ENCODE measurements at regions not wholly inside any gene's neighbourhood (a gene's known extent, or its start where the extent isn't known, plus 50 kb on each side); places are given as distances from the start of the nearest gene placed in this dataset.

GRCh38 chr1:222040955-222041354 is 299.1 kb upstream of the DUSP10 start:
- DNase-seq (ENCODE audit: low read depth, low spot score) = no peak

GRCh38 chr1:222040121-222040805 is 298.4 kb upstream of the DUSP10 start:
- no peak for DNase-seq (ENCODE audit: low read depth, low spot score)

GRCh38 chr1:222038971-222039370 is 297.1 kb upstream of the DUSP10 start:
- no peak for DNase-seq (ENCODE audit: low read depth, low spot score)

- DNase-seq (ENCODE audit: low read depth, low spot score) = no peak
Observed at GRCh38 chr1:222037720-222038119, 295.8 kb upstream of the DUSP10 start.

GRCh38 chr1:222034790-222035189 is 292.9 kb upstream of the DUSP10 start:
- peak; percentile 75 for DNase-seq (ENCODE audit: low read depth, low spot score)

- DNase-seq (ENCODE audit: low read depth, low spot score) = no peak
Observed at GRCh38 chr1:222033450-222033849, 291.6 kb upstream of the DUSP10 start.

- DNase-seq (ENCODE audit: low read depth, low spot score) = no peak
Observed at GRCh38 chr1:222031318-222031717, 289.4 kb upstream of the DUSP10 start.

- no peak for DNase-seq (ENCODE audit: low read depth, low spot score)
Observed at GRCh38 chr1:222028676-222029075, 286.8 kb upstream of the DUSP10 start.

GRCh38 chr1:222028116-222028515 is 286.2 kb upstream of the DUSP10 start:
- DNase-seq (ENCODE audit: low read depth, low spot score) = no peak

GRCh38 chr1:222026280-222026679 is 284.4 kb upstream of the DUSP10 start:
- DNase-seq (ENCODE audit: low read depth, low spot score) = no peak

- DNase-seq (ENCODE audit: low read depth, low spot score) = no peak
Observed at GRCh38 chr1:222023025-222023424, 281.1 kb upstream of the DUSP10 start.

- DNase-seq (ENCODE audit: low read depth, low spot score) = peak; percentile 41
Observed at GRCh38 chr1:222021129-222021528, 279.2 kb upstream of the DUSP10 start.

- DNase-seq (ENCODE audit: low read depth, low spot score) = no peak
Observed at GRCh38 chr1:222020553-222020952, 278.7 kb upstream of the DUSP10 start.

- DNase-seq (ENCODE audit: low read depth, low spot score) = no peak
Observed at GRCh38 chr1:222019029-222019428, 277.1 kb upstream of the DUSP10 start.

GRCh38 chr1:222018041-222018440 is 276.2 kb upstream of the DUSP10 start:
- DNase-seq (ENCODE audit: low read depth, low spot score) = no peak

GRCh38 chr1:222015686-222016085 is 273.8 kb upstream of the DUSP10 start:
- DNase-seq (ENCODE audit: low read depth, low spot score) = no peak

GRCh38 chr1:222014001-222014400 is 272.1 kb upstream of the DUSP10 start:
- DNase-seq (ENCODE audit: low read depth, low spot score) = no peak

GRCh38 chr1:222012816-222013215 is 270.9 kb upstream of the DUSP10 start:
- DNase-seq (ENCODE audit: low read depth, low spot score) = no peak

- DNase-seq (ENCODE audit: low read depth, low spot score) = no peak
Observed at GRCh38 chr1:222010306-222010705, 268.4 kb upstream of the DUSP10 start.

- DNase-seq (ENCODE audit: low read depth, low spot score) = peak; percentile 30
Observed at GRCh38 chr1:222009105-222009730, 267.3 kb upstream of the DUSP10 start.

- DNase-seq (ENCODE audit: low read depth, low spot score) = no peak
Observed at GRCh38 chr1:222006715-222007114, 264.8 kb upstream of the DUSP10 start.

- no peak for DNase-seq (ENCODE audit: low read depth, low spot score)
Observed at GRCh38 chr1:222004784-222005183, 262.9 kb upstream of the DUSP10 start.

- DNase-seq (ENCODE audit: low read depth, low spot score) = no peak
Observed at GRCh38 chr1:222004034-222004433, 262.1 kb upstream of the DUSP10 start.

GRCh38 chr1:222002503-222002902 is 260.6 kb upstream of the DUSP10 start:
- no peak for DNase-seq (ENCODE audit: low read depth, low spot score)

All from astrocyte of the hippocampus (primary cell).